Transverse colon (tissue), 4 donors: ENCODE measurements at regions not wholly inside any gene's neighbourhood (a gene's known extent, or its start where the extent isn't known, plus 50 kb on each side); places are given as distances from the start of the nearest gene placed in this dataset.
"Not testable (repeated sequence)": the region's sequence is repeated elsewhere in the genome, so short reads cannot be mapped to it uniquely, and the experiment has no call there.

ENCODE experiments used
- DNase-seq: peaks from one replicate; pipeline ENCODE4 v3.0.0-alpha.2; 2019
- H3K27ac ChIP-seq, 4 donors: fragments of 200-600 bp; sonication (generic); 2 replicates each; pipeline ENCODE4 v1.5.1; 2016 to 2018; ENCODE audit warnings: inconsistent platforms in 4 of 4
- H3K27me3 ChIP-seq: fragments of 200-600 bp; sonication (generic); 2 replicates; pipeline ENCODE4 v1.5.1; 2017; ENCODE audit warnings: inconsistent platforms
- H3K36me3 ChIP-seq, 4 donors: fragments of 200-600 bp; sonication (generic); 2 replicates each; pipeline ENCODE4 v1.5.1; 2017 to 2019; ENCODE audit warnings: inconsistent platforms in 4 of 4
- H3K4me1 ChIP-seq, 4 donors: fragments of 200-600 bp; sonication (generic); 2 replicates each; pipeline ENCODE4 v1.5.1; 2017 to 2020; ENCODE audit warnings: inconsistent platforms in 4 of 4
- H3K4me3 ChIP-seq, 4 donors: fragments of 200-600 bp; sonication (generic); 1 replicate in 1 of 4; 2 replicates in 3 of 4; pipeline versions ENCODE4 v1.5.1 to v1.6.1; 2017 to 2019; ENCODE audit warnings: inconsistent platforms in 4 of 4
- H3K9me3 ChIP-seq, 2 donors: fragments of 200-600 bp; sonication (generic); 2 replicates each; pipeline ENCODE4 v1.5.1; 2017 to 2019; ENCODE audit warnings: inconsistent platforms in 2 of 2
- CTCF ChIP-seq, 5 experiments: fragments of 200-600 bp in 3 of 5; fragments of 450-650 bp in 2 of 5; sonication (generic) in 3 of 5; IDR thresholded peaks; 1 replicate in 2 of 5; 2 replicates in 3 of 5; pipeline ENCODE4 v1.5.1; 2016 to 2017; ENCODE audit warnings: antibody characterized with exemption in 5 of 5, inconsistent platforms in 3 of 5, mild to moderate bottlenecking in 2 of 5, moderate library complexity in 1 of 5
- EP300 ChIP-seq: sonication (generic); formaldehyde crosslinking; IDR thresholded peaks from one replicate; pipeline ENCODE4 v1.6.1; 2017; ENCODE audit warnings: antibody characterized with exemption, low read depth
- POLR2A ChIP-seq: fragments of 450-650 bp; IDR thresholded peaks from one replicate; pipeline ENCODE4 v1.6.1; 2016; ENCODE audit warnings: antibody characterized with exemption, mild to moderate bottlenecking, moderate library complexity
- POLR2AphosphoS5 ChIP-seq, 3 donors: sonication (generic); formaldehyde crosslinking; IDR thresholded peaks; one replicate each; pipeline ENCODE4 v1.6.1; 2016; ENCODE audit warnings: antibody characterized with exemption in 3 of 3
- WGBS, 2 donors: methylation state at CpG; one replicate each; pipeline ENCODE4 v1.1.5; 2018; ENCODE audit warnings: low coverage in 1 of 2; 5-methylcytosine and 5-hydroxymethylcytosine counted together
- in situ Hi-C, 4 donors: fragments of 200-750 bp; cut with MboI; loops; one replicate each; pipeline versions ENCODE4 v1.15.0 to v1.15.1; 2017; ENCODE audit warnings: low sequenced_read_pairs in 3 of 4, low pct_ligation_motif_present in 1 of 4, low pct_unique_long_range_greater_than_20kb in 1 of 4
- intact Hi-C: fragments of 100-400 bp; cut with DNase I; formaldehyde crosslinking; loops from one replicate; pipeline ENCODE4 v1.15.1; 2023; ENCODE audit warnings: low total_unique reads

- 56 to 73% methylated on average over 5 of the region's 5 CpGs for WGBS, 2 donors
- H3K36me3 ChIP-seq = no peaks in the 10 kb centered on the region
- in situ Hi-C loops (no loop called here), intact Hi-C loops (no loop called here)
- no peaks in the 10 kb centered on the region for H3K27me3 ChIP-seq
- no peak overlapping the region for H3K4me3 ChIP-seq
- no peak overlapping the region for H3K27ac ChIP-seq
- TF ChIP-seq POLR2A (no peak), CTCF (IDR thresholded peaks at IDR 0.05) (no peak), EP300 (no peak), POLR2AphosphoS5 (IDR thresholded peaks at IDR 0.05) (no peak)
- DNase-seq = no peak
- no peaks in the 10 kb centered on the region for H3K4me1 ChIP-seq
- no peaks in the 10 kb centered on the region for H3K9me3 ChIP-seq
These were observed 53.5 kb upstream of the WAC start for GRCh38 chr10:28479425-28479865.

GRCh38 chr10:28479927-28480627, 52.8 kb upstream of the WAC start:
- DNase-seq = no peak
- in situ Hi-C loops = no loop called here
- Histone ChIP-seq H3K27ac (no peak overlapping the region), H3K9me3 (no peaks in the 10 kb centered on the region), H3K27me3 (no peaks in the 10 kb centered on the region), H3K4me3 (no peak overlapping the region), H3K4me1 (no peaks in the 10 kb centered on the region), H3K36me3 (no peaks in the 10 kb centered on the region)
- 85 to 94% methylated on average over 3 to 4 of the region's 4 CpGs for WGBS, 2 donors
- no peak for TF ChIP-seq POLR2A
- TF ChIP-seq POLR2AphosphoS5 (IDR thresholded peaks at IDR 0.05) = no peak
- no peak for TF ChIP-seq EP300
- no peak for TF ChIP-seq CTCF (IDR thresholded peaks at IDR 0.05)
- intact Hi-C loops = no loop called here

GRCh38 chr10:28480628-28480965, 52.3 kb upstream of the WAC start:
- no peak overlapping the region for H3K4me3 ChIP-seq
- TF ChIP-seq POLR2A = no peak
- TF ChIP-seq CTCF (IDR thresholded peaks at IDR 0.05) = no peak
- no peak for TF ChIP-seq POLR2AphosphoS5 (IDR thresholded peaks at IDR 0.05)
- no peak for TF ChIP-seq EP300
- no peaks in the 10 kb centered on the region for H3K36me3 ChIP-seq
- WGBS, 2 donors = 78 to 88% methylated on average over 3 of the region's 3 CpGs
- no peaks in the 10 kb centered on the region for H3K9me3 ChIP-seq
- H3K27me3 ChIP-seq = no peaks in the 10 kb centered on the region
- intact Hi-C loops = no loop called here
- H3K4me1 ChIP-seq = no peaks in the 10 kb centered on the region
- DNase-seq = no peak
- H3K27ac ChIP-seq = no peak overlapping the region
- in situ Hi-C loops = no loop called here

GRCh38 chr10:28481346-28481745, 51.6 kb upstream of the WAC start:
- H3K36me3 ChIP-seq, H3K27ac ChIP-seq, H3K9me3 ChIP-seq, H3K4me3 ChIP-seq, H3K27me3 ChIP-seq, H3K4me1 ChIP-seq, in situ Hi-C loops, DNase-seq, intact Hi-C loops: not testable (repeated sequence)
- 71 to 100% methylated on average over 1 to 5 of the region's 5 CpGs for WGBS, 2 donors

- Histone ChIP-seq H3K9me3 (no peaks in the 10 kb centered on the region), H3K27me3 (no peaks in the 10 kb centered on the region), H3K36me3 (no peaks in the 10 kb centered on the region), H3K4me1 (no peaks in the 10 kb centered on the region), H3K27ac (no peak overlapping the region), H3K4me3 (no peak overlapping the region)
- DNase-seq = no peak
- TF ChIP-seq POLR2AphosphoS5 (IDR thresholded peaks at IDR 0.05) (no peak), EP300 (no peak), POLR2A (no peak), CTCF (IDR thresholded peaks at IDR 0.05) (no peak)
- 91 to 100% methylated on average over 1 of the region's 1 CpG for WGBS, 2 donors
- in situ Hi-C loops = no loop called here
- intact Hi-C loops = no loop called here
These were observed 51.0 kb upstream of the WAC start for GRCh38 chr10:28481968-28482367.
